ENCODE measurements at regions not wholly inside any gene's neighbourhood (a gene's known extent, or its start where the extent isn't known, plus 50 kb on each side); places are given as distances from the start of the nearest gene placed in this dataset.

GRCh38 chr2:146312899-146313298 is 1531.9 kb upstream of the ACVR2A start:
- ATAC-seq = no peak
- intact Hi-C loops (cut with DNase I) = no loop called here
- Histone ChIP-seq H3K27me3 (ENCODE audit: control insufficient read depth, insufficient read depth) (no peaks in the 10 kb centered on the region), H3K9me3 (ENCODE audit: control insufficient read depth, low read length) (no peaks in the 10 kb centered on the region), H3K27ac (ENCODE audit: low read length) (no peak overlapping the region), H3K4me3 (ENCODE audit: low read length) (no peak overlapping the region), H3K4me1 (ENCODE audit: control insufficient read depth, insufficient read depth, low read length) (no peaks in the 10 kb centered on the region)
- 10% methylated on average over 2 of the region's 2 CpGs for WGBS
- DNase-seq = no peak

- Histone ChIP-seq H3K9me3 (ENCODE audit: control insufficient read depth, low read length) (no peaks in the 10 kb centered on the region), H3K27me3 (ENCODE audit: control insufficient read depth, insufficient read depth) (no peaks in the 10 kb centered on the region), H3K4me3 (ENCODE audit: low read length) (no peak overlapping the region), H3K4me1 (ENCODE audit: control insufficient read depth, insufficient read depth, low read length) (no peaks in the 10 kb centered on the region), H3K27ac (ENCODE audit: low read length) (no peak overlapping the region)
- intact Hi-C loops (cut with DNase I) = no loop called here
- ATAC-seq (no peak), DNase-seq (no peak)
- 86% methylated on average over 3 of the region's 3 CpGs for WGBS
Observed at GRCh38 chr2:146305164-146305563, 1539.7 kb upstream of the ACVR2A start.

GRCh38 chr2:146301287-146301686 is 1543.5 kb upstream of the ACVR2A start:
- no peak for DNase-seq
- Histone ChIP-seq H3K27me3 (ENCODE audit: control insufficient read depth, insufficient read depth) (no peaks in the 10 kb centered on the region), H3K9me3 (ENCODE audit: control insufficient read depth, low read length) (no peaks in the 10 kb centered on the region), H3K4me1 (ENCODE audit: control insufficient read depth, insufficient read depth, low read length) (no peaks in the 10 kb centered on the region), H3K27ac (ENCODE audit: low read length) (no peak overlapping the region), H3K4me3 (ENCODE audit: low read length) (no peak overlapping the region)
- whole genome bisulfite sequencing = 87% methylated on average over 2 of the region's 2 CpGs
- ATAC-seq = no peak
- intact Hi-C loops (cut with DNase I) = no loop called here

GRCh38 chr2:146295080-146295670 is 1549.7 kb upstream of the ACVR2A start:
- ATAC-seq (no peak), DNase-seq (no peak)
- Histone ChIP-seq H3K4me1 (ENCODE audit: control insufficient read depth, insufficient read depth, low read length) (no peaks in the 10 kb centered on the region), H3K27me3 (ENCODE audit: control insufficient read depth, insufficient read depth) (no peaks in the 10 kb centered on the region), H3K27ac (ENCODE audit: low read length) (no peak overlapping the region), H3K9me3 (ENCODE audit: control insufficient read depth, low read length) (no peaks in the 10 kb centered on the region), H3K4me3 (ENCODE audit: low read length) (no peak overlapping the region)
- intact Hi-C loops (cut with DNase I) = no loop called here
- WGBS = 95% methylated on average over 1 of the region's 1 CpG

DNA sequence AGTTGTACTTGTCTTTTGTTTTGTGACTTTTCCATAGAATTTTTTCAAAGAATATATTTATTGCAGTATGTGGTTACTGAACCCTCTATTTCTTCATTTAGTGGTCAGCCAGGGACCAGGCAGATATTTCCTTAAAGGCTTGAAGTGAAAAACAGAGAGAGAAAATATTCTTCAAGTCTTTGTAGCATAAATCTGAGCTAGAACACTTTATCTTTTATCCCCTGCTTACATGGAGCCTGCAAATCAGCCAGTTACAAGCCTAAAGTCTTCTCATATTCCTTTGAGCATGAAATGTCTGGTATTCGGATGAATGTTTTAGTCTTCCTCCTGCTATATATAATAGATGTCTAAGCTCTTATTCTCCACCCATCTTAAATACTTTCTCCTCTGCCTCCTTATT is 1557.5 kb upstream of the ACVR2A start:
- Histone ChIP-seq H3K4me1 (ENCODE audit: control insufficient read depth, insufficient read depth, low read length) (no peaks in the 10 kb centered on the region), H3K27ac (ENCODE audit: low read length) (no peak overlapping the region), H3K4me3 (ENCODE audit: low read length) (no peak overlapping the region), H3K27me3 (ENCODE audit: control insufficient read depth, insufficient read depth) (no peaks in the 10 kb centered on the region), H3K9me3 (ENCODE audit: control insufficient read depth, low read length) (no peaks in the 10 kb centered on the region)
- DNase-seq = no peak
- 72% methylated on average over 1 of the region's 1 CpG for WGBS
- intact Hi-C loops (cut with DNase I) = no loop called here
- ATAC-seq = no peak

GRCh38 chr2:146278881-146279280 is 1565.9 kb upstream of the ACVR2A start:
- WGBS = 84% methylated on average over 2 of the region's 2 CpGs
- no peak overlapping the region for H3K27ac ChIP-seq (ENCODE audit: low read length)
- DNase-seq = no peak
- H3K9me3 ChIP-seq (ENCODE audit: control insufficient read depth, low read length) = no peaks in the 10 kb centered on the region
- no peaks in the 10 kb centered on the region for H3K4me1 ChIP-seq (ENCODE audit: control insufficient read depth, insufficient read depth, low read length)
- no peak for ATAC-seq
- intact Hi-C loops (cut with DNase I) = no loop called here
- H3K27me3 ChIP-seq (ENCODE audit: control insufficient read depth, insufficient read depth) = no peaks in the 10 kb centered on the region
- no peak overlapping the region for H3K4me3 ChIP-seq (ENCODE audit: low read length)

DNA sequence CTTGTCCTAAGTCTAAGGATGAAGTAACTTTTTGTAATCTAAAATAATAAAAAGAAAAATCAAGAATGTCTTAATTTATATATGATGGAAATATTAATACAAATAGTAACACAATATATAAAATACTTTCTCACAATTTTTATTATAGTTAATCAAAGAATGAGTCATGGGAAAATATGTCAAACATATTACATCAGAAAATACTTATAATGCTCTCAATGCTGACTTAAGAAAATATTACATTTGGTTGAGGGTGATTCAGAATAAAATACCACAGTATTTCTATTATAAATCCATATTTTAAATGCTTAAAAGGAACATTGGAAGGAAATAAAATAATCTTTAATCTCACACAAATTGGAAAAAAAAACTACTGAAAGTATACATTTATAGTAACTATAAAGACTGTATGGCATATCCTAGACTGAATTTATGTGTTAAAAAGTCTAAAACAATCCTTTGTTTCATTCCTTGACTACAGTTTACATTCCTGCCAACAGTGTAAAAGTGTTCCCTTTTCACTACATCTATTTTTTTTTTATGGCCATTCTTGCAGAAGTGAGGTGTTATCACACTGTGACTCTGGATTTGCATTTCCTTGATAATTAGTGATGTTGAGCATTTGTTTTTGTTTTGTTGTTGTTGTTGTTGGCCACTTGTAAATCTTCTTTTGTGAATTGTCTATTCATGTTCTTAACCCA is 1573.5 kb upstream of the ACVR2A start:
- ATAC-seq (no peak), DNase-seq (no peak)
- Histone ChIP-seq H3K9me3 (ENCODE audit: control insufficient read depth, low read length) (no peaks in the 10 kb centered on the region), H3K27me3 (ENCODE audit: control insufficient read depth, insufficient read depth) (no peaks in the 10 kb centered on the region), H3K27ac (ENCODE audit: low read length) (no peak overlapping the region), H3K4me3 (ENCODE audit: low read length) (no peak overlapping the region), H3K4me1 (ENCODE audit: control insufficient read depth, insufficient read depth, low read length) (no peaks in the 10 kb centered on the region)
- intact Hi-C loops (cut with DNase I) = no loop called here

GRCh38 chr2:146270618-146271017 is 1574.2 kb upstream of the ACVR2A start:
- ATAC-seq = no peak
- intact Hi-C loops (cut with DNase I) = no loop called here
- Histone ChIP-seq H3K4me3 (ENCODE audit: low read length) (no peak overlapping the region), H3K4me1 (ENCODE audit: control insufficient read depth, insufficient read depth, low read length) (no peaks in the 10 kb centered on the region), H3K9me3 (ENCODE audit: control insufficient read depth, low read length) (no peaks in the 10 kb centered on the region), H3K27me3 (ENCODE audit: control insufficient read depth, insufficient read depth) (no peaks in the 10 kb centered on the region), H3K27ac (ENCODE audit: low read length) (no peak overlapping the region)
- DNase-seq = no peak

DNA sequence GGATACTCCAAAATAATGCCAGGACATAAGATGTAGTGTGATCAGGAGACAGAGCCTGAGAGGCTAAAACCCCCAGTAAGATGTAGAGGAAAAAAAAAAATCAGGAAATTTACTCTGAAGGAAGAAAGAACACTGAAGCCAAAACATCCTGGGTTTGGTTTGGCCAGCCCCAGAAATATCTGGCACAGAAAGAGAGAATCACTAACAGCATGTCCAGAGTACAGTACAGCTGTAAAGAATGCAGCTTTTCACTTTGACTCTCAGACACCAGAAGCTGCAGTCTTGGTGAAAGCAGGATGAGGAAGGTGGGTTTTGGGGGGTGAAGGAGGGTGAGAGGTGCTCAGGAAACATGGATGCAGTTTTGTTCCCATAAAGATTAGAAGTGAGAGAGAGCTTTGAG is 1577.7 kb upstream of the ACVR2A start:
- H3K4me1 ChIP-seq (ENCODE audit: control insufficient read depth, insufficient read depth, low read length) = no peaks in the 10 kb centered on the region
- no peak overlapping the region for H3K4me3 ChIP-seq (ENCODE audit: low read length)
- ATAC-seq = no peak
- H3K27ac ChIP-seq (ENCODE audit: low read length) = no peak overlapping the region
- no peak for DNase-seq
- no peaks in the 10 kb centered on the region for H3K9me3 ChIP-seq (ENCODE audit: control insufficient read depth, low read length)
- intact Hi-C loops (cut with DNase I) = no loop called here
- no peaks in the 10 kb centered on the region for H3K27me3 ChIP-seq (ENCODE audit: control insufficient read depth, insufficient read depth)

DNA sequence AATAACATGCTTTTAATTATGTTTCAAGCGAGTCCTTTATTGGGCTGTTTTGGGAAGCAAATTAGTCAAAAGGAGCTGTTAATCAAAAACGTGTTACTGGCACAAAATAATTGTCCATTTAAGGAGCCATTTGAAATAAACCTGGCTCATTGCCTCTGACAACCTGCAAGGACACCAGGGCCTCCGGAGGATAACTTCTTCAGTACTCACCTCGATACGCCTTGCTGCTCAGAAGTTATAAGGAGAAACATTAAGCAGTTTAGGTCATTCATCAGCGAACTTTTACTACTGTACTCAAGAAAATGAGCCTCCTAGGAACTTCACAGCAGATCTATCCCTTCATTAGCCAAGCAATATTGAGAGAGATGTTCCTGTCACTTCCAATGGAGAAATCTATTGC is 1579.2 kb upstream of the ACVR2A start:
- Histone ChIP-seq H3K4me3 (ENCODE audit: low read length) (no peak overlapping the region), H3K9me3 (ENCODE audit: control insufficient read depth, low read length) (no peaks in the 10 kb centered on the region), H3K27ac (ENCODE audit: low read length) (no peak overlapping the region), H3K27me3 (ENCODE audit: control insufficient read depth, insufficient read depth) (no peaks in the 10 kb centered on the region), H3K4me1 (ENCODE audit: control insufficient read depth, insufficient read depth, low read length) (no peaks in the 10 kb centered on the region)
- no peak for ATAC-seq
- 83% methylated on average over 6 of the region's 6 CpGs for WGBS
- intact Hi-C loops (cut with DNase I) = no loop called here
- no peak for DNase-seq

- Histone ChIP-seq H3K4me1 (ENCODE audit: control insufficient read depth, insufficient read depth, low read length) (no peaks in the 10 kb centered on the region), H3K27ac (ENCODE audit: low read length) (no peak overlapping the region), H3K9me3 (ENCODE audit: control insufficient read depth, low read length) (no peaks in the 10 kb centered on the region), H3K4me3 (ENCODE audit: low read length) (no peak overlapping the region), H3K27me3 (ENCODE audit: control insufficient read depth, insufficient read depth) (no peaks in the 10 kb centered on the region)
- DNase-seq = no peak
- 78% methylated on average over 4 of the region's 4 CpGs for WGBS
- intact Hi-C loops (cut with DNase I) = no loop called here
- ATAC-seq = no peak
Observed at GRCh38 chr2:146262606-146263005, 1582.2 kb upstream of the ACVR2A start.

- intact Hi-C loops (cut with DNase I) = no loop called here
- Histone ChIP-seq H3K27me3 (ENCODE audit: control insufficient read depth, insufficient read depth) (no peaks in the 10 kb centered on the region), H3K4me3 (ENCODE audit: low read length) (no peak overlapping the region), H3K4me1 (ENCODE audit: control insufficient read depth, insufficient read depth, low read length) (no peaks in the 10 kb centered on the region), H3K27ac (ENCODE audit: low read length) (no peak overlapping the region), H3K9me3 (ENCODE audit: control insufficient read depth, low read length) (no peaks in the 10 kb centered on the region)
- WGBS = 43% methylated on average over 5 of the region's 5 CpGs
- no peak for DNase-seq
- ATAC-seq = no peak
Observed at GRCh38 chr2:146260551-146260950, 1584.3 kb upstream of the ACVR2A start.
